ENCODE measurements at regions not wholly inside any gene's neighbourhood (a gene's known extent, or its start where the extent isn't known, plus 50 kb on each side); places are given as distances from the start of the nearest gene placed in this dataset.

DNA sequence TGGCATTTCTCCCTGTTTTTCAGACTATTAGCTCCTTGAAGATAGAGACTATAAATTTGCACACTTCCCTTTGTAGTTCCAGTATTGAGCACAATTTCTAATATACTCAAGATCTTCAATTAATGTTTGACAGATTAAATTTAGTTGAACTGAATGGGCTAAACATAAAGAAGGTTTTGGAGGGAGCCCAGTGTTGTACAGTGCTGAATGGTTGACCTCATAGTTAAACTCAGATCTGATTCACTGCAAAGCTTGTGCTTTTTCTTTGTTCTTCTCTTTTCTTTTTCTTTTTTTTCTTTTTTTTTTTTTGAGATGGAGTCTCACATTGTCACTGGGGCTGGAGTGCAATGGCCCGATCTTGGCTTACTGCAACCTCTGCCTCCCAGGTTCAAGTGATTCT is 411.7 kb upstream of the ZNF462 start:
- no peak for TF ChIP-seq POLR2A (IDR thresholded peaks at IDR 0.05)
- TF ChIP-seq, protein P1, sequence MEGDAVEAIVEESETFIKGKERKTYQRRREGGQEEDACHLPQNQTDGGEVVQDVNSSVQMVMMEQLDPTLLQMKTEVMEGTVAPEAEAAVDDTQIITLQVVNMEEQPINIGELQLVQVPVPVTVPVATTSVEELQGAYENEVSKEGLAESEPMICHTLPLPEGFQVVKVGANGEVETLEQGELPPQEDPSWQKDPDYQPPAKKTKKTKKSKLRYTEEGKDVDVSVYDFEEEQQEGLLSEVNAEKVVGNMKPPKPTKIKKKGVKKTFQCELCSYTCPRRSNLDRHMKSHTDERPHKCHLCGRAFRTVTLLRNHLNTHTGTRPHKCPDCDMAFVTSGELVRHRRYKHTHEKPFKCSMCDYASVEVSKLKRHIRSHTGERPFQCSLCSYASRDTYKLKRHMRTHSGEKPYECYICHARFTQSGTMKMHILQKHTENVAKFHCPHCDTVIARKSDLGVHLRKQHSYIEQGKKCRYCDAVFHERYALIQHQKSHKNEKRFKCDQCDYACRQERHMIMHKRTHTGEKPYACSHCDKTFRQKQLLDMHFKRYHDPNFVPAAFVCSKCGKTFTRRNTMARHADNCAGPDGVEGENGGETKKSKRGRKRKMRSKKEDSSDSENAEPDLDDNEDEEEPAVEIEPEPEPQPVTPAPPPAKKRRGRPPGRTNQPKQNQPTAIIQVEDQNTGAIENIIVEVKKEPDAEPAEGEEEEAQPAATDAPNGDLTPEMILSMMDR (IDR thresholded peaks at IDR 0.05) = no peak
- no peak for TF ChIP-seq POLR2AphosphoS5 (IDR thresholded peaks at IDR 0.05)
